Heart left ventricle (tissue), 16 donors: ENCODE measurements at regions not wholly inside any gene's neighbourhood (a gene's known extent, or its start where the extent isn't known, plus 50 kb on each side); places are given as distances from the start of the nearest gene placed in this dataset.

ENCODE experiments used
- ATAC-seq, 4 donors: fragments of 200-7000 bp; cut with Tn5 transposase; one replicate each; pipeline ENCODE4 v1.9.1; 2020 to 2022; ENCODE audit warnings: moderate library complexity in 4 of 4, mild to moderate bottlenecking in 3 of 4, moderate number of reproducible peaks in 1 of 4
- DNase-seq, 5 donors: peaks; one replicate each; pipeline ENCODE4 v3.0.0-alpha.2; 2020
- H3K27ac ChIP-seq, 12 donors: fragments of 200-600 bp; sonication (generic) in 4 of 12; one replicate each; pipeline versions ENCODE4 v1.5.0 to v1.8.0; 2016 to 2022; ENCODE audit warnings: mild to moderate bottlenecking in 2 of 12
- H3K27me3 ChIP-seq, 9 donors: fragments of 200-600 bp; sonication (generic) in 2 of 9; one replicate each; pipeline versions ENCODE4 v1.5.1 to v1.8.0; 2016 to 2022; ENCODE audit warnings: mild to moderate bottlenecking in 3 of 9
- H3K36me3 ChIP-seq, 9 donors: fragments of 200-600 bp; sonication (generic) in 2 of 9; one replicate each; pipeline versions ENCODE4 v1.5.0 to v1.8.0; 2018 to 2022; ENCODE audit warnings: mild to moderate bottlenecking in 2 of 9
- H3K4me1 ChIP-seq, 12 donors: fragments of 200-600 bp; sonication (generic) in 4 of 12; one replicate each; pipeline versions ENCODE4 v1.5.0 to v1.8.0; 2016 to 2022; ENCODE audit warnings: mild to moderate bottlenecking in 3 of 12
- H3K4me3 ChIP-seq, 12 donors: fragments of 200-600 bp; sonication (generic) in 4 of 12; one replicate each; pipeline versions ENCODE4 v1.5.0 to v1.8.0; 2017 to 2022; ENCODE audit warnings: mild to moderate bottlenecking in 9 of 12, moderate library complexity in 4 of 12
- H3K9me3 ChIP-seq, 12 donors: fragments of 200-600 bp; sonication (generic) in 4 of 12; one replicate each; pipeline versions ENCODE4 v1.5.0 to v1.8.0; 2016 to 2022; ENCODE audit warnings: mild to moderate bottlenecking in 1 of 12
- POLR2A ChIP-seq, 2 donors: fragments of 450-650 bp; IDR thresholded peaks; one replicate each; pipeline ENCODE4 v1.6.1; 2017; ENCODE audit warnings: antibody characterized with exemption in 2 of 2, mild to moderate bottlenecking in 2 of 2, moderate library complexity in 2 of 2
- WGBS, 4 donors: extraction: QIAGEN DNeasy Blood & Tissue Kit in 2 of 4; methylation state at CpG; one replicate each; pipeline versions ENCODE4 v1.1.5 to v1.1.7; 2013 to 2018; 5-methylcytosine and 5-hydroxymethylcytosine counted together
- intact Hi-C, 10 donors: fragments of 100-400 bp; cut with DNase I; formaldehyde crosslinking; loops; one replicate each; pipeline versions ENCODE4 v1.11.1 to v1.14.2; 2022
- TF ChIP-seq, protein P1 (sequence below), 12 donors: fragments of 200-600 bp; sonication (generic) in 4 of 12; IDR thresholded peaks; one replicate each; pipeline versions ENCODE4 v1.5.0 to v1.8.0; 2018 to 2022; ENCODE audit warnings: antibody characterized with exemption in 12 of 12, mild to moderate bottlenecking in 5 of 12
- donor health status: ischemic (EF 13 %, LVEDD 7.1; RV severe dilation, severe dysfunction).
- donor health status: healthy with polysubstance abuse.
- donor health status: DM: no; HTN: yes; CAD: no.
- donor health status: DM: no; HTN: no; CAD: no.
- donor health status: ischemic (EF 25% LVEDD 6.9; RV normal size, moderate dysfunction).
- donor health status: ischemic (EF 25% LVEDD 5.7; RV mildly dilated, moderate dysfunction).
- donor health status: healthy.
- donor health status: DM: yes; HTN: yes; CAD: no.
- donor health status: ischemic (EF 35%, LVEDD 5.7; RV mildly dilated, moderate dysfunction).
- donor health status: nonischemic (EF 11% LVEDD 7.7; RV severe dilation, severe dysfunction).
- donor health status: DM: yes; HTN: yes; CAD: no.
- donor health status: PGD.
- donor health status: ischemic (EF 29% LVEDD 5.4; RV normal size, mild dysfunction).
- donor health status: nonischemic (EF 23%, LVEDD 6.1; RV moderate dilation, normal function).

- H3K36me3 ChIP-seq, result no peaks in the 10 kb centered on the region
- 56 to 64% (median 60%) methylated on average over 4 of the region's 4 CpGs for WGBS, 4 donors
- peaks cover 0 to 4% (median 0%) of the 10 kb centered on the region in 12 donors for H3K9me3 ChIP-seq
- peaks cover 0 to 32% (median 1%) of the 10 kb centered on the region in 12 donors for H3K4me1 ChIP-seq
- ATAC-seq (peak in 3 of 4 donors; percentile 56 to 82 (median 65)), DNase-seq (no peak)
- H3K27me3 ChIP-seq, result no peaks in the 10 kb centered on the region
- intact Hi-C loops, result loop anchor here in 8 of 10 donors (2.0 to 10.0 kb wide), 5 partner anchors 69 to 216 kb away; no protein-coding TSS in a partner anchor
- H3K4me3 ChIP-seq, result no peak overlapping the region
- no peak for TF ChIP-seq POLR2A (IDR thresholded peaks at IDR 0.05)
- TF ChIP-seq, protein P1, sequence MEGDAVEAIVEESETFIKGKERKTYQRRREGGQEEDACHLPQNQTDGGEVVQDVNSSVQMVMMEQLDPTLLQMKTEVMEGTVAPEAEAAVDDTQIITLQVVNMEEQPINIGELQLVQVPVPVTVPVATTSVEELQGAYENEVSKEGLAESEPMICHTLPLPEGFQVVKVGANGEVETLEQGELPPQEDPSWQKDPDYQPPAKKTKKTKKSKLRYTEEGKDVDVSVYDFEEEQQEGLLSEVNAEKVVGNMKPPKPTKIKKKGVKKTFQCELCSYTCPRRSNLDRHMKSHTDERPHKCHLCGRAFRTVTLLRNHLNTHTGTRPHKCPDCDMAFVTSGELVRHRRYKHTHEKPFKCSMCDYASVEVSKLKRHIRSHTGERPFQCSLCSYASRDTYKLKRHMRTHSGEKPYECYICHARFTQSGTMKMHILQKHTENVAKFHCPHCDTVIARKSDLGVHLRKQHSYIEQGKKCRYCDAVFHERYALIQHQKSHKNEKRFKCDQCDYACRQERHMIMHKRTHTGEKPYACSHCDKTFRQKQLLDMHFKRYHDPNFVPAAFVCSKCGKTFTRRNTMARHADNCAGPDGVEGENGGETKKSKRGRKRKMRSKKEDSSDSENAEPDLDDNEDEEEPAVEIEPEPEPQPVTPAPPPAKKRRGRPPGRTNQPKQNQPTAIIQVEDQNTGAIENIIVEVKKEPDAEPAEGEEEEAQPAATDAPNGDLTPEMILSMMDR (IDR thresholded peaks at IDR 0.05), result peak in 11 of 12 donors; percentile 15 to 62 (median 45)
- H3K27ac ChIP-seq, result peak overlapping the region in 1 of 12 donors; percentile 14
Observed at GRCh38 chr6:148250975-148251685, 91.5 kb upstream of the SASH1 start.

- Histone ChIP-seq H3K36me3 (no peaks in the 10 kb centered on the region), H3K4me3 (no peak overlapping the region), H3K9me3 (peaks cover 0 to 4% (median 0%) of the 10 kb centered on the region in 12 donors), H3K4me1 (peaks cover 0 to 31% (median 1%) of the 10 kb centered on the region in 12 donors), H3K27ac (no peak overlapping the region), H3K27me3 (no peaks in the 10 kb centered on the region)
- 81 to 87% (median 82%) methylated on average over 7 of the region's 7 CpGs for WGBS, 4 donors
- DNase-seq (no peak), ATAC-seq (no peak)
- no peak for TF ChIP-seq POLR2A (IDR thresholded peaks at IDR 0.05)
- TF ChIP-seq, protein P1 (IDR thresholded peaks at IDR 0.05), result no peak
- intact Hi-C loops, result loop anchor here in 8 of 10 donors (2.0 to 10.0 kb wide), 5 partner anchors 70 to 215 kb away; no protein-coding TSS in a partner anchor
Observed at GRCh38 chr6:148251891-148252290, 90.7 kb upstream of the SASH1 start.

GRCh38 chr6:148257810-148258209 lies 84.8 kb upstream of the SASH1 start:
- no peak overlapping the region for H3K27ac ChIP-seq
- H3K4me3 ChIP-seq, result no peak overlapping the region
- no peak for ATAC-seq
- TF ChIP-seq, protein P1 (IDR thresholded peaks at IDR 0.05), result no peak
- TF ChIP-seq POLR2A (IDR thresholded peaks at IDR 0.05), result no peak
- no peaks in the 10 kb centered on the region for H3K4me1 ChIP-seq
- no peak for DNase-seq
- H3K36me3 ChIP-seq, result no peaks in the 10 kb centered on the region
- WGBS, 4 donors, result 94 to 99% (median 97%) methylated on average over 6 of the region's 6 CpGs
- H3K9me3 ChIP-seq, result peaks cover 0 to 4% (median 0%) of the 10 kb centered on the region in 12 donors
- H3K27me3 ChIP-seq, result no peaks in the 10 kb centered on the region
- intact Hi-C loops, result loop anchor here in 1 of 10 donors (10.0 kb wide), 1 partner anchor 207 kb away; no protein-coding TSS in a partner anchor

DNA sequence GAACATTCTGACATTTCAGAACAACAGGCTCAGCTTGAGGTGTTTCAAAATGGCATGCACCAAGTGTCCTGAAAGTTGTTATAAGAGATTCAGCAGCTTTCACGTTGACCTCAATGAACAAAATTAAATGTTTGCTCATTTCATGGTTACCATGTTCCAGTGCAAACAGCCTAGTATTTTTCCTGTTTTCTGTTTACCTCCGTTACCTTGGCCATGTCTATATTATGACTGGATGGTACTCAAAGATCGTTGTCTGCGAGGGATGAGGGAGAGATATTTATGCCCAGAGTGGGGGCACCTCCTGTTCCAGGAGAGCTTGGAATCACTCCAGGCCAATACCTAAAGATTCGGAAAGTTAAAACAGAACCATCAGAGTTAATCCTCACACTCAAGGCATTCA lies 83.8 kb upstream of the SASH1 start:
- Histone ChIP-seq H3K4me3 (no peak overlapping the region), H3K27me3 (no peaks in the 10 kb centered on the region), H3K4me1 (no peaks in the 10 kb centered on the region), H3K27ac (no peak overlapping the region), H3K9me3 (peaks cover 0 to 4% (median 0%) of the 10 kb centered on the region in 12 donors), H3K36me3 (no peaks in the 10 kb centered on the region)
- DNase-seq (no peak), ATAC-seq (no peak)
- TF ChIP-seq, protein P1 (IDR thresholded peaks at IDR 0.05), result no peak
- no peak for TF ChIP-seq POLR2A (IDR thresholded peaks at IDR 0.05)
- WGBS, 4 donors, result 93 to 97% (median 94%) methylated on average over 5 of the region's 5 CpGs
- intact Hi-C loops, result loop anchor here in 1 of 10 donors (10.0 kb wide), 1 partner anchor 206 kb away; no protein-coding TSS in a partner anchor
